ENCODE measurements at regions not wholly inside any gene's neighbourhood (a gene's known extent, or its start where the extent isn't known, plus 50 kb on each side); places are given as distances from the start of the nearest gene placed in this dataset.

DNA sequence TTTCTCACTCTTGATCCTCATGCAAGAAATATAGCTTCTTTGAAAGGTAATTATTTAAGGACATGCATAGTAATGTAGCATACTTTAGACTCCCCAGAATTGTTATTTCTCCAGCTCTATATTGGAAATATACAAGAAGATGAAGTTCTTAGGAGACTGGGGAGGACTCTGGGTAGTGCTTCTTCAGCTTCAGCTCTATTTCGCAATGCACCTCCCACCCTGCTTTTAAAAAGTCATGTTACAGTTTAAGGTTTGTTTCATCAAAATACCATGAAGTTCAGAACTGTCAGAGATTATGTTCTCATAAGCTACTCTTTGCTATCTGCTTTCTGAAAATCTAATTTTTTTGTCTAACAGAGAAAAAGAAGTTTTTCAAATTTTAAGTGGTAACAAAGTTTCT, 586.2 kb upstream of the ADGRL4 start:
- Mint-ChIP-seq H3K9me3 (ENCODE audit: unreplicated experiment) (no peaks in the 10 kb centered on the region), H3K4me1 (ENCODE audit: unreplicated experiment) (no peaks in the 10 kb centered on the region), H3K27me3 (ENCODE audit: unreplicated experiment) (no peaks in the 10 kb centered on the region), H3K4me3 (ENCODE audit: unreplicated experiment) (no peak overlapping the region), H3K36me3 (ENCODE audit: unreplicated experiment) (no peaks in the 10 kb centered on the region), H3K27ac (ENCODE audit: unreplicated experiment) (no peak overlapping the region)
- TF ChIP-seq, protein P1, sequence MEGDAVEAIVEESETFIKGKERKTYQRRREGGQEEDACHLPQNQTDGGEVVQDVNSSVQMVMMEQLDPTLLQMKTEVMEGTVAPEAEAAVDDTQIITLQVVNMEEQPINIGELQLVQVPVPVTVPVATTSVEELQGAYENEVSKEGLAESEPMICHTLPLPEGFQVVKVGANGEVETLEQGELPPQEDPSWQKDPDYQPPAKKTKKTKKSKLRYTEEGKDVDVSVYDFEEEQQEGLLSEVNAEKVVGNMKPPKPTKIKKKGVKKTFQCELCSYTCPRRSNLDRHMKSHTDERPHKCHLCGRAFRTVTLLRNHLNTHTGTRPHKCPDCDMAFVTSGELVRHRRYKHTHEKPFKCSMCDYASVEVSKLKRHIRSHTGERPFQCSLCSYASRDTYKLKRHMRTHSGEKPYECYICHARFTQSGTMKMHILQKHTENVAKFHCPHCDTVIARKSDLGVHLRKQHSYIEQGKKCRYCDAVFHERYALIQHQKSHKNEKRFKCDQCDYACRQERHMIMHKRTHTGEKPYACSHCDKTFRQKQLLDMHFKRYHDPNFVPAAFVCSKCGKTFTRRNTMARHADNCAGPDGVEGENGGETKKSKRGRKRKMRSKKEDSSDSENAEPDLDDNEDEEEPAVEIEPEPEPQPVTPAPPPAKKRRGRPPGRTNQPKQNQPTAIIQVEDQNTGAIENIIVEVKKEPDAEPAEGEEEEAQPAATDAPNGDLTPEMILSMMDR (IDR thresholded peaks at IDR 0.05) = no peak
- no peak for DNase-seq (ENCODE audit: extremely low spot score, unreplicated experiment)

DNA sequence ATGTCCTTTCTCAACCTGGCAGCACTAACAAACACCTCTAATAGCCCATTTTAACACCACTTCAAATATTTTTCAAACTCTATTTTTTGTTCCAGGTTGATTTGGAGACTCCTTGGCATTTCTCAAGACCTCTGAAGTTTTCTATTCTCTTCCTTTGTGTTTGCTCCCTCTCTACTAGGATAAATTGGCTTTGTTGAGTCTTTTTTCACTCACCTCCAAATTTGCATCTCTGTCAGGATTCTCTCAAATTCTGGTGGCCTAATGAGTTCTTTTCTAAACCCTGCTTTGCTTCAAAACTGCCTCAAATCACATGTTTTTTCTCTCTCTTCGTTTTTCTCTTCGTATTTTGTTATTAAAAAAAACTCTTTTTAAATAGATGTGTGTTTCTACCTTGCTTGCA, 582.2 kb upstream of the ADGRL4 start:
- no peak overlapping the region for H3K27ac Mint-ChIP-seq (ENCODE audit: unreplicated experiment)

DNA sequence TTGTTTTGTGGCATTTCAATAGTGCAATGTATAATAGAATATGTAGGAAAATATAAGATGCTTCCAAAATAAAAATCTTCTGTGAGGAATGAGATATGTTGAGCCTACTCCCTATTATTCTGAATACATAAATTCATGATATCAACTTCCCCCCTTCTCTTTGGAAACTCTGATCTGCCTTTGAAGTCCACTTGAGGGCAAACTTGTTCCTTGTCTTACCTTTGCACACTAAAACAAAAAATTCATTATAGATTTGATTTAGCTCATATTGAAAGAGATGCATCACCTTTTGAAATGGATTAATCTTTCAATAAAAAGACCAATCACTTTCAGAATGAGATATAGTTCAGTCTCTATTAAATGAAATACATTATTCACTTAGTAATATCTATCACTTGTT, 580.7 kb upstream of the ADGRL4 start:
- Mint-ChIP-seq H3K9me3 (ENCODE audit: unreplicated experiment) (peaks cover 8% of the 10 kb centered on the region), H3K36me3 (ENCODE audit: unreplicated experiment) (no peaks in the 10 kb centered on the region), H3K4me3 (ENCODE audit: unreplicated experiment) (no peak overlapping the region), H3K27ac (ENCODE audit: unreplicated experiment) (no peak overlapping the region), H3K4me1 (ENCODE audit: unreplicated experiment) (no peaks in the 10 kb centered on the region), H3K27me3 (ENCODE audit: unreplicated experiment) (no peaks in the 10 kb centered on the region)
- no peak for DNase-seq (ENCODE audit: extremely low spot score, unreplicated experiment)
- TF ChIP-seq, protein P1 (IDR thresholded peaks at IDR 0.05) = no peak

More for the DNA sequence above, 582.2 kb upstream of the ADGRL4 start:
- peaks cover 3% of the 10 kb centered on the region for H3K9me3 Mint-ChIP-seq (ENCODE audit: unreplicated experiment)
- no peak overlapping the region for H3K4me3 Mint-ChIP-seq (ENCODE audit: unreplicated experiment)
- TF ChIP-seq, protein P1 (IDR thresholded peaks at IDR 0.05) = no peak
- no peak for DNase-seq (ENCODE audit: extremely low spot score, unreplicated experiment)
- H3K27me3 Mint-ChIP-seq (ENCODE audit: unreplicated experiment) = no peaks in the 10 kb centered on the region
- no peaks in the 10 kb centered on the region for H3K4me1 Mint-ChIP-seq (ENCODE audit: unreplicated experiment)
- H3K36me3 Mint-ChIP-seq (ENCODE audit: unreplicated experiment) = no peaks in the 10 kb centered on the region

DNA sequence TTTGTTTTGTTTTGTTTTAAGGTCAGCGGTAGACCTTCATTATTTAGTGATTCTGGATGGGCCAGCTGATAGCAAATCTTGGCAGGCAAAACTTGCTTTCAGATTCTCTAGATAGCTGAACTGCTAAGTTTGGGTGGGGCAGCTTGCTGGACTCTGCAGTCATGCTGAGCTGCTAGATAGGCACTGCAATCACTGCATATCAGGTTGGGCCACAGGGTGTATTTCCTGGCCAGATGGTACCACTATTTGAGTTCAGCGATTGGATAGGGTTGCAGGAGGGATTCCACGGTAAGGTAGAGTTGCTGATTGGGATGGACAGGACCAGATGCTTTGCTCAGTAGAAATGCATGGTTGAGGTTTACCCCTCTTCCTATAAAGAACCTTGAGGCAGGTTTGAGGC, 579.3 kb upstream of the ADGRL4 start:
- Mint-ChIP-seq H3K27ac (ENCODE audit: unreplicated experiment) (no peak overlapping the region), H3K36me3 (ENCODE audit: unreplicated experiment) (no peaks in the 10 kb centered on the region), H3K9me3 (ENCODE audit: unreplicated experiment) (peaks cover 8% of the 10 kb centered on the region), H3K27me3 (ENCODE audit: unreplicated experiment) (no peaks in the 10 kb centered on the region), H3K4me3 (ENCODE audit: unreplicated experiment) (no peak overlapping the region), H3K4me1 (ENCODE audit: unreplicated experiment) (no peaks in the 10 kb centered on the region)
- TF ChIP-seq, protein P1 (IDR thresholded peaks at IDR 0.05) = no peak
- no peak for DNase-seq (ENCODE audit: extremely low spot score, unreplicated experiment)

DNA sequence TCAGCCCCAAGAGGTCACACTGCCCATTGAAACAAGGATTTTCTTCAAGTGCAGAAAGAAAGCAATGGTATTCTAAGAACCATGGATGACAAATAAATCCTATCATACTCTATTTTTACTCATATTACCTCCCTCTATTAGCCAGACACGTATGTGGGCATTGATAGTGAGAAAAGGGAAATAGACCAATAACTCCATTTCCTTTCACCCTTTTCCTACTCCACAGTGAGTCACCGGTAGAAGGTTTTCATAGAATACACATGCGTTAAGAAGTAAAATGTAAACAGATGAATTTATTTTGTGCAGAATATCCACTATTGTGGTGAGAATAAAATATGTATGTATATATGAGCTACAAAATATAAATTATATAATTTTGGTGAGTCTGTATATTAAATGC, 568.9 kb upstream of the ADGRL4 start:
- H3K36me3 Mint-ChIP-seq (ENCODE audit: unreplicated experiment) = no peaks in the 10 kb centered on the region
- H3K27me3 Mint-ChIP-seq (ENCODE audit: unreplicated experiment) = no peaks in the 10 kb centered on the region
- H3K27ac Mint-ChIP-seq (ENCODE audit: unreplicated experiment) = no peak overlapping the region
- no peaks in the 10 kb centered on the region for H3K9me3 Mint-ChIP-seq (ENCODE audit: unreplicated experiment)
- no peaks in the 10 kb centered on the region for H3K4me1 Mint-ChIP-seq (ENCODE audit: unreplicated experiment)
- TF ChIP-seq, protein P1 (IDR thresholded peaks at IDR 0.05) = no peak
- H3K4me3 Mint-ChIP-seq (ENCODE audit: unreplicated experiment) = no peak overlapping the region
- DNase-seq (ENCODE audit: extremely low spot score, unreplicated experiment) = no peak
